ENCODE measurements at regions not wholly inside any gene's neighbourhood (a gene's known extent, or its start where the extent isn't known, plus 50 kb on each side); places are given as distances from the start of the nearest gene placed in this dataset.

DNA sequence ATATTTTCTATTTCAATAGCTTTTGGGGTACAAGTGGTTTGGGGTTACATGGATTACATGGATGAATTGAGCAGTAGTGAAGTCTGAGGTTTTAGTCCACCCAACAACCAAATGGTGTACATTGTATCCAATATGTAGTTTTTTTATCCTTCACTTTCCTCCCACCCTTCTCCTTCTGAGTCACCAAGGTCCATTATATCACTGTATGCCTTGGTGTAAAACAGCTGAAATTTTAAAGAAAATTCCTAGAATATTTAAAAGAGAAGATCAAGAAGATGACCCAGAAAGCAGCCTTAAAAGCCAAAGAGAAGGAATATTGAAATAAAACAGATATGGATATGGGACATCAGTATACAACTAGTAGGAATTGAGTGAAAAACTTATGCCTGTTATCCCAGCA is 204.2 kb upstream of the COL8A1 start:
- ChIA-PET POLR2A (interaction anchor here (0.6 to 0.7 kb wide), 2 partner anchors 545 to 1322 kb away, joined by 3 read pairs; no protein-coding TSS in a partner anchor), CTCF (ENCODE audit: unreplicated experiment) (no interaction called here)
- Histone ChIP-seq H3K36me3 (ENCODE audit: insufficient read depth, low read length) (no peaks in the 10 kb centered on the region), H3K4me1 (ENCODE audit: insufficient read depth, low read length, poor library complexity, severe bottlenecking) (no peaks in the 10 kb centered on the region), H3K9me3 (ENCODE audit: low read length) (no peaks in the 10 kb centered on the region), H3K79me2 (ENCODE audit: insufficient read depth, low read depth, low read length) (no peaks in the 10 kb centered on the region), H3K4me3 (ENCODE audit: low read depth, low read length, poor library complexity, severe bottlenecking) (no peak overlapping the region), H3K27ac (ENCODE audit: low read depth, low read length, poor library complexity, severe bottlenecking) (no peak overlapping the region), H3K4me2 (ENCODE audit: low read length) (no peak overlapping the region), H3K9me2 (ENCODE audit: insufficient read depth, low read length) (no peaks in the 10 kb centered on the region), H2AFZ (ENCODE audit: low read length) (no peak overlapping the region), H4K20me1 (ENCODE audit: insufficient read depth, low read length) (no peaks in the 10 kb centered on the region)
- intact Hi-C loops (cut with micrococcal nuclease; ENCODE audit: unreplicated experiment): no loop called here
- no peak for TF ChIP-seq EZH2phosphoT487 (IDR thresholded peaks at IDR 0.05; ENCODE audit: borderline replicate concordance, low read depth, low read length)
- TF ChIP-seq, protein P1, sequence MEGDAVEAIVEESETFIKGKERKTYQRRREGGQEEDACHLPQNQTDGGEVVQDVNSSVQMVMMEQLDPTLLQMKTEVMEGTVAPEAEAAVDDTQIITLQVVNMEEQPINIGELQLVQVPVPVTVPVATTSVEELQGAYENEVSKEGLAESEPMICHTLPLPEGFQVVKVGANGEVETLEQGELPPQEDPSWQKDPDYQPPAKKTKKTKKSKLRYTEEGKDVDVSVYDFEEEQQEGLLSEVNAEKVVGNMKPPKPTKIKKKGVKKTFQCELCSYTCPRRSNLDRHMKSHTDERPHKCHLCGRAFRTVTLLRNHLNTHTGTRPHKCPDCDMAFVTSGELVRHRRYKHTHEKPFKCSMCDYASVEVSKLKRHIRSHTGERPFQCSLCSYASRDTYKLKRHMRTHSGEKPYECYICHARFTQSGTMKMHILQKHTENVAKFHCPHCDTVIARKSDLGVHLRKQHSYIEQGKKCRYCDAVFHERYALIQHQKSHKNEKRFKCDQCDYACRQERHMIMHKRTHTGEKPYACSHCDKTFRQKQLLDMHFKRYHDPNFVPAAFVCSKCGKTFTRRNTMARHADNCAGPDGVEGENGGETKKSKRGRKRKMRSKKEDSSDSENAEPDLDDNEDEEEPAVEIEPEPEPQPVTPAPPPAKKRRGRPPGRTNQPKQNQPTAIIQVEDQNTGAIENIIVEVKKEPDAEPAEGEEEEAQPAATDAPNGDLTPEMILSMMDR (conservative IDR thresholded peaks at IDR 0.05; ENCODE audit: low read length): no peak
- no peak for DNase-seq (ENCODE audit: low spot score)
- no TSS peak for BruUV-seq (replicated peaks)

DNA sequence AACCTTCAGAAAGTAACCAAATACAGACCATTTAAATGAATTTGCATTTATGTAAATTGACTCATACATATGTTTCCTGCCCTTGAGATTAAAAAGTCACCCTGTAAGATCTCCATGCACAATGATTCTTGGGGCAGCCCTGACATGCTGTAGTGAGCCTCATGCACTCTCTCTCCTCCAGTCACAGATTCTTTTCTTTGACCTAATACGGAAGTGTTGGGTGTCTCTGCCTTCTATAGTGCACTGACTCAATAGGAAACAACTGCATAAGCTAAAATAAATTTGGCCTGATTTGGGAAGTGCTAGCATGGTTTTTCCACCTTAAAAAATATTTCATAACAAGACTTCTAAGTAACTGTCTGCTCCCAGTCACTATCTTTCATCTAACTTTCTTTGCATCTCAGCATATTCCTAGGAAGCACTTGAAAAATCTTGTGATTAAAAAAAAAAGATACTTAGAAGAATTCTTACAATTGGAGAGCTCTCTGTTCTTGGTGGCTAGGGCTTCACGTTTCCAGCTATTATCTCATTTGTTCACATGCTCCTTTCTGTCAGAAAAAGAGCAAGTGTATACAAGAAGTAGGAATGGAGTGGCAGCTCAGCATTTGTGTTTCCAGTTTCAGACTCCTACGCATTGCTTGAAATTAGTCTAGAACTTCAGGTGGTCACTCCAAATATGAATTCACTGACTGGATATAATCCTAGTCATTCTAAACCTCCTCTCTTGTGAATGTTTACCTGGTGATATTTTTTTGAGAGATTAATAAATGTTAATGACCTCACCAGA is 207.9 kb upstream of the COL8A1 start:
- Histone ChIP-seq H3K4me1 (ENCODE audit: insufficient read depth, low read length, poor library complexity, severe bottlenecking) (no peaks in the 10 kb centered on the region), H3K36me3 (ENCODE audit: insufficient read depth, low read length) (no peaks in the 10 kb centered on the region), H3K9me2 (ENCODE audit: insufficient read depth, low read length) (no peaks in the 10 kb centered on the region), H3K27ac (ENCODE audit: low read depth, low read length, poor library complexity, severe bottlenecking) (no peak overlapping the region), H3K4me2 (ENCODE audit: low read length) (no peak overlapping the region), H3K79me2 (ENCODE audit: insufficient read depth, low read depth, low read length) (no peaks in the 10 kb centered on the region), H2AFZ (ENCODE audit: low read length) (no peak overlapping the region), H3K4me3 (ENCODE audit: low read depth, low read length, poor library complexity, severe bottlenecking) (no peak overlapping the region), H3K9me3 (ENCODE audit: low read length) (no peaks in the 10 kb centered on the region), H4K20me1 (ENCODE audit: insufficient read depth, low read length) (no peaks in the 10 kb centered on the region)
- TF ChIP-seq, protein P1 (conservative IDR thresholded peaks at IDR 0.05; ENCODE audit: low read length): no peak
- no peak for TF ChIP-seq EZH2phosphoT487 (IDR thresholded peaks at IDR 0.05; ENCODE audit: borderline replicate concordance, low read depth, low read length)
- no TSS peak for BruUV-seq (replicated peaks)
- DNase-seq (ENCODE audit: low spot score): no peak
- intact Hi-C loops (cut with micrococcal nuclease; ENCODE audit: unreplicated experiment): no loop called here
- ChIA-PET CTCF (ENCODE audit: unreplicated experiment) (no interaction called here), POLR2A (no interaction called here)

DNA sequence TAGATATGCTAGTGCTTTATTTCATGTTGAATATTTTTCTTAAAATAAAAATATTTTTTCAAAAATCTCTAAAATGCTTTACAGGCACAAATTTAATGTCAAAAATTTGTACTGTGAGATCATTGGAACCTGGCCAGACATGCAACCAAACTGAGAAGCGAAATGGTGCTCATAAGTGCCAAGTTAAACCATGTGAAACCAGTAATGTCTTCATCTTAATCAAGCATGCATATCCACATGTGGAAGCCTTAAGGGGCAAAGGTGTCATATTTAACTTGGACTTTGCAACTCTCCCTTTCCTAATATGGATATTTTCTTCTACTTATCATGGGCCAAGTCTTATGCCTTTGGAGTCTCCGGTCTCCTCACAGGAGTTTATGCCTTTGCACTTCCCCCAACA is 208.9 kb upstream of the COL8A1 start:
- intact Hi-C loops (cut with micrococcal nuclease; ENCODE audit: unreplicated experiment): no loop called here
- BruUV-seq (replicated peaks): no TSS peak
- no peak for DNase-seq (ENCODE audit: low spot score)
- Histone ChIP-seq H3K27ac (ENCODE audit: low read depth, low read length, poor library complexity, severe bottlenecking) (no peak overlapping the region), H3K4me2 (ENCODE audit: low read length) (no peak overlapping the region), H3K79me2 (ENCODE audit: insufficient read depth, low read depth, low read length) (no peaks in the 10 kb centered on the region), H3K4me1 (ENCODE audit: insufficient read depth, low read length, poor library complexity, severe bottlenecking) (no peaks in the 10 kb centered on the region), H3K9me2 (ENCODE audit: insufficient read depth, low read length) (no peaks in the 10 kb centered on the region), H2AFZ (ENCODE audit: low read length) (no peak overlapping the region), H4K20me1 (ENCODE audit: insufficient read depth, low read length) (no peaks in the 10 kb centered on the region), H3K9me3 (ENCODE audit: low read length) (no peaks in the 10 kb centered on the region), H3K4me3 (ENCODE audit: low read depth, low read length, poor library complexity, severe bottlenecking) (no peak overlapping the region), H3K36me3 (ENCODE audit: insufficient read depth, low read length) (no peaks in the 10 kb centered on the region)
- TF ChIP-seq, protein P1 (conservative IDR thresholded peaks at IDR 0.05; ENCODE audit: low read length): no peak
- no peak for TF ChIP-seq EZH2phosphoT487 (IDR thresholded peaks at IDR 0.05; ENCODE audit: borderline replicate concordance, low read depth, low read length)
- POLR2A ChIA-PET: no interaction called here
- CTCF ChIA-PET (ENCODE audit: unreplicated experiment): no interaction called here
